Nephron progenitor cell (in vitro differentiated cells): ENCODE measurements at regions not wholly inside any gene's neighbourhood (a gene's known extent, or its start where the extent isn't known, plus 50 kb on each side); places are given as distances from the start of the nearest gene placed in this dataset.

Experiments
- DNase-seq: peaks from one replicate; pipeline ENCODE4 v3.0.0; 2021
- H3K27ac Mint-ChIP-seq: 2 replicates; pipeline ENCODE4 v1.8.0; 2021; ENCODE audit warnings: mild to moderate bottlenecking, moderate library complexity, mixed read lengths
- H3K27me3 Mint-ChIP-seq: 2 replicates; pipeline ENCODE4 v1.8.0; 2021; ENCODE audit warnings: mild to moderate bottlenecking, low read depth, mixed read lengths; ENCODE audit not compliant: poor library complexity
- H3K36me3 Mint-ChIP-seq: 2 replicates; pipeline ENCODE4 v1.8.0; 2021; ENCODE audit warnings: low read depth, mixed read lengths
- H3K4me1 Mint-ChIP-seq: 2 replicates; pipeline ENCODE4 v1.8.0; 2021; ENCODE audit warnings: mixed read lengths
- H3K4me3 Mint-ChIP-seq: 2 replicates; pipeline ENCODE4 v1.8.0; 2021; ENCODE audit warnings: mild to moderate bottlenecking, moderate library complexity, mixed read lengths
- H3K9me3 Mint-ChIP-seq: 2 replicates; pipeline ENCODE4 v1.8.0; 2021; ENCODE audit warnings: mild to moderate bottlenecking, moderate library complexity, mixed read lengths
- TF ChIP-seq, protein P1 (sequence below): fragments of 200-600 bp; sonication (generic); IDR thresholded peaks from 2 replicates; pipeline ENCODE4 v1.5.0; 2021; ENCODE audit warnings: antibody characterized with exemption

DNA sequence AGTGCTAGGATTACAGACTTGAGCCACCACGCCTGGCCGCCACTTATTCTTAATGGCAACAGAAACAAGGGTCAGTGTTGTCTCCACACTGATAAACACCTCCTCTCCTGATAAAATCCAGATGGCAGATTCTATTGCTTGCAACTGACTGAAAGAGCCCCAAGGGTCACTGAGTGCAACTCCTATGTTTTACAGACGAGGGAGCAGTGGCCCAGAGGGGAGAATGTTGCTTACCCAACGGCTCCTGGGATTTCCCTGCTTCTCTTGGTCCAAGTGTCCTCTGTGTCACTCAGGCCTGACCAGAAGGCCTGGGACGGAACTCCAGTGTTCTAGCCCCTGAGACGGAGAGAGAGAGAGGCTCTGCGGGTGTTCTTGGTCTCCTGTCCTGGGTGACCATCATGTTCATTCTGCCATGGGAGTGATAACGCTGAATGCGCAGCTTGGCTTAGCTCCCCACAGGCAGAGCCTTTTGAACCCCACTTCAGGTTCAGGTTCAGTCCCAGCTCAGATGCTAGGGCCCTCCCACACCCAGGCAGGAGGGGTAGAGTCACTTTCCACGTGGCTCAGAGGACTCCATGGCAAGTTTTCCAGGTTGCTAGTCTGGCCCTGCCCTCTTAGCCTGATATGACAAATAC lies 77.3 kb upstream of the NLRP1 start:
- TF ChIP-seq, protein P1, sequence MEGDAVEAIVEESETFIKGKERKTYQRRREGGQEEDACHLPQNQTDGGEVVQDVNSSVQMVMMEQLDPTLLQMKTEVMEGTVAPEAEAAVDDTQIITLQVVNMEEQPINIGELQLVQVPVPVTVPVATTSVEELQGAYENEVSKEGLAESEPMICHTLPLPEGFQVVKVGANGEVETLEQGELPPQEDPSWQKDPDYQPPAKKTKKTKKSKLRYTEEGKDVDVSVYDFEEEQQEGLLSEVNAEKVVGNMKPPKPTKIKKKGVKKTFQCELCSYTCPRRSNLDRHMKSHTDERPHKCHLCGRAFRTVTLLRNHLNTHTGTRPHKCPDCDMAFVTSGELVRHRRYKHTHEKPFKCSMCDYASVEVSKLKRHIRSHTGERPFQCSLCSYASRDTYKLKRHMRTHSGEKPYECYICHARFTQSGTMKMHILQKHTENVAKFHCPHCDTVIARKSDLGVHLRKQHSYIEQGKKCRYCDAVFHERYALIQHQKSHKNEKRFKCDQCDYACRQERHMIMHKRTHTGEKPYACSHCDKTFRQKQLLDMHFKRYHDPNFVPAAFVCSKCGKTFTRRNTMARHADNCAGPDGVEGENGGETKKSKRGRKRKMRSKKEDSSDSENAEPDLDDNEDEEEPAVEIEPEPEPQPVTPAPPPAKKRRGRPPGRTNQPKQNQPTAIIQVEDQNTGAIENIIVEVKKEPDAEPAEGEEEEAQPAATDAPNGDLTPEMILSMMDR: no peak
- H3K4me1 Mint-ChIP-seq: peaks cover 52% of the 10 kb centered on the region
- no peaks in the 10 kb centered on the region for H3K36me3 Mint-ChIP-seq
- no peak overlapping the region for H3K4me3 Mint-ChIP-seq
- DNase-seq: peak; percentile 26
- peaks cover 10% of the 10 kb centered on the region for H3K27me3 Mint-ChIP-seq
- H3K9me3 Mint-ChIP-seq: peaks cover 6% of the 10 kb centered on the region
- peak overlapping the region; percentile 87 for H3K27ac Mint-ChIP-seq

DNA sequence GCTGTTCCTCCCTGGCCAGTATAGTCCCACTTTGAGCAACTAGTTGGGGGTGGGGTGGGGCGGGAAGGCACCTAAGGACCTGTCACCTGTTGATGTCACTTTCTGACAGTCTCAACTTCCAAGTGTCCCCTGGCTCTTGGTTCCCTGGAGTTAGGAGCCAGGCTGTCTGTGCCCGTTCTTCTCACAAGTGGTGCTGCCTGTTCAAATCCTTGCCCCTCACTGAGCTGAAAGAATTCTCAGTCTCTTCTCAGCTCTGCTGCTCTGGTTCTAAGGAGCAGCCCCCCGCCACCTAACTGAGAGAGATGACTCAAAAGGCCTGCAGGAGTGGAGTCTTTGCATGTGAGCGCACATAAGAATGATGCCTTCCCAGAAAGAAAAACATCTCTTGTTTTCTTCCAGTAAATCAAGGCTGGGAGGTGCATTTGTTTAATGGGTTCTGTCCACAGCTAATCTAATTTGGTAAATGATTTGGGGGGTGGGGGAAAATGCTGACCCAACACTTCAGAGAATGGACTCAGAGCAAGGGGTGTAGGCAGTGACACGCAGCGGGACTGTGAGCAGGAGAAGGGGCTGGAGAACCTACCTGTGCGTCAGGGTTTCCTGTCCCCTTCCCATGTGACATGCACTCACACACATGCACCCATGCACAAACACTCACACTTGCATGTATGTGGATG lies 78.2 kb upstream of the NLRP1 start:
- TF ChIP-seq, protein P1: no peak
- peaks cover 6% of the 10 kb centered on the region for H3K9me3 Mint-ChIP-seq
- peak overlapping the region; percentile 87 for H3K27ac Mint-ChIP-seq

DNA sequence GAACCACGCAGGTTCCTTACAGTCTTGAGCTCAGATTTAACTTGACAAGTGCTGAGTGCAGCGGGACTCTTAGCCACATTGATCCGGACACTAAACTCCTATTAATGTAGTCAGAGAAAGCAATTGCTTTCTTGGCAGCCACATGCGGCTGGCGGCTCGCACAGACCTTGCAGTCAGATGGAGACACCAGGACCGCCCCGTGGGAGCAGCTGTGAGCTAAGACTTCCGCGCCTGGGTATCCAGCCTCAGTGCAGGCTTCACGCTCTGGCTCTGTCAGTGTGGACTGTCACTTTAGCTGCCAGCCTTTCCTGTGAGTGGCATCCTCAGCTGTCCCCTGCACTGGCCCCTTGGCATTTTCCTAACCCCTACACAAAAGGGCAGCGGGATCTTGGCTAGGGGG lies 80.9 kb upstream of the NLRP1 start:
- H3K27me3 Mint-ChIP-seq: peaks cover 16% of the 10 kb centered on the region
- TF ChIP-seq, protein P1: no peak
- no peak overlapping the region for H3K27ac Mint-ChIP-seq
- H3K36me3 Mint-ChIP-seq: no peaks in the 10 kb centered on the region
- peaks cover 40% of the 10 kb centered on the region for H3K4me1 Mint-ChIP-seq
- no peak for DNase-seq
- peaks cover 6% of the 10 kb centered on the region for H3K9me3 Mint-ChIP-seq
- no peak overlapping the region for H3K4me3 Mint-ChIP-seq

More for the DNA sequence above, 78.2 kb upstream of the NLRP1 start:
- Mint-ChIP-seq H3K36me3 (no peaks in the 10 kb centered on the region), H3K4me1 (peaks cover 43% of the 10 kb centered on the region), H3K4me3 (no peak overlapping the region), H3K27me3 (peaks cover 12% of the 10 kb centered on the region)
- no peak for DNase-seq

DNA sequence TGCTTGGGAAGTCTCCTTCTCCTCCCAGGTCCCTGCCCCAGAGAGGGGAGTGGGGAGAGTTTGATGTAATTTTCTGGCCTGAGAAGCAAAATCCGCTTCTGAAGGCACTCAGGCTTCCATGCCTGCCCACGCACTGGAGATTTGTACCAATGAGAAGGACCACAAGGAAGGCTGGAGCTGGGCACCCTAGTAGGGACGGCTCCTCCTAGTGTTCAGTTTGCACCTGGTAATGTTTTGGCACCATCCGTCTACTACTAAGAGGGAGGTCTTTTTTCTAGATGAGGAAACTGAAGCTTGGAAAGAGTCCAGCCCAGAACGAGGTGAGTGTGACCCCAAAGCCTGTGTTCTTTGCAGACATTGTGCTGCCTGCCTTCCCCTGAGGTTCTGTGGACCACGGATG lies 83.6 kb upstream of the NLRP1 start:
- peaks cover 25% of the 10 kb centered on the region for H3K4me1 Mint-ChIP-seq
- H3K36me3 Mint-ChIP-seq: no peaks in the 10 kb centered on the region
- H3K9me3 Mint-ChIP-seq: peaks cover 6% of the 10 kb centered on the region
- peaks cover 16% of the 10 kb centered on the region for H3K27me3 Mint-ChIP-seq
- no peak for DNase-seq
- H3K4me3 Mint-ChIP-seq: no peak overlapping the region
- H3K27ac Mint-ChIP-seq: no peak overlapping the region
- TF ChIP-seq, protein P1: no peak

DNA sequence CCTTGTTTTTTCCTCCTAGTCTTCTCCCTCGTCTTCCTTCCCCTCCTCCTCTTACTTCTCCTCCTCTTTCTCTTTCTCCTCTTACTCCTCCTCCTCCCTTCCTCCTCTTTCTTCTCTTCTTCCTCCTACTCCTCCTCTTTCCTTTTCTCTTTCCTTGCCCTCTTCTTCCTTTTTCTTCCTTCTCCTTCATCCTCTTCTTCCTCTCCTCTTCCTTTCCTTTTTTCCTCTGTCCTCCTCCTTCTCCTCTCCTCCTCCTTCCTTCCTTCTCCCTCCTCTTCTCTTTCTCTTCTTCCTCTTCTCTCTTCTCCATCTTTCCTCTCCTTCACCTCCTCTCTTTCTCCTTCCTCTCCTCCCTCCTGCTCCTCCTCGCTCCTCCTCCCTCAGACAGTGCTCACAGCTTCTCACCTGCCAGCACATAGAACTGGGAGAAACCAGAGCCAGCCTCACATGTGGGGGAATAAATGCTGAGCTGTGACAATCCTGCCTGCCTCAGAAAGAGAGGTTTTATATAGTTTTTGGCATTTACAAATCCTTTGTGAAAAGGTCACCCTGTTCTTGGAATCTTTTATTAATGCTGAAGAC lies 84.3 kb upstream of the NLRP1 start:
- no peaks in the 10 kb centered on the region for H3K36me3 Mint-ChIP-seq
- peaks cover 20% of the 10 kb centered on the region for H3K4me1 Mint-ChIP-seq
- no peak overlapping the region for H3K4me3 Mint-ChIP-seq
- H3K27ac Mint-ChIP-seq: no peak overlapping the region
- peaks cover 17% of the 10 kb centered on the region for H3K27me3 Mint-ChIP-seq
- H3K9me3 Mint-ChIP-seq: peaks cover under 1% of the 10 kb centered on the region
- TF ChIP-seq, protein P1: no peak
- no peak for DNase-seq
